Esophagus muscularis mucosa (tissue), 4 donors: ENCODE measurements at regions not wholly inside any gene's neighbourhood (a gene's known extent, or its start where the extent isn't known, plus 50 kb on each side); places are given as distances from the start of the nearest gene placed in this dataset.

Source experiments
- CTCF ChIP-seq, 3 experiments: fragments of 200-600 bp in 2 of 3; fragments of 450-650 bp in 1 of 3; sonication (generic) in 2 of 3; IDR thresholded peaks; one replicate each; pipeline ENCODE4 v1.5.1; 2017 to 2019; ENCODE audit warnings: antibody characterized with exemption in 3 of 3, mild to moderate bottlenecking in 2 of 3, moderate library complexity in 1 of 3
- EP300 ChIP-seq: sonication (generic); formaldehyde crosslinking; IDR thresholded peaks from one replicate; pipeline ENCODE4 v1.6.1; 2017; ENCODE audit warnings: antibody characterized with exemption
- POLR2A ChIP-seq: fragments of 450-650 bp; IDR thresholded peaks from one replicate; pipeline ENCODE4 v1.6.1; 2017; ENCODE audit warnings: antibody characterized with exemption, moderate library complexity, mild to moderate bottlenecking, low read depth
- POLR2AphosphoS5 ChIP-seq, 2 donors: sonication (generic); formaldehyde crosslinking; IDR thresholded peaks; one replicate each; pipeline ENCODE4 v1.6.1; 2017; ENCODE audit warnings: antibody characterized with exemption in 2 of 2

GRCh38 chr6:153237670-153238069 is 106.6 kb upstream of the RGS17 start:
- no peak for TF ChIP-seq POLR2A
- TF ChIP-seq CTCF (IDR thresholded peaks at IDR 0.05): no peak
- TF ChIP-seq POLR2AphosphoS5 (IDR thresholded peaks at IDR 0.05): no peak
- TF ChIP-seq EP300: no peak
